ENCODE measurements at regions not wholly inside any gene's neighbourhood (a gene's known extent, or its start where the extent isn't known, plus 50 kb on each side); places are given as distances from the start of the nearest gene placed in this dataset.

GRCh38 chr22:48866906-48867681, 960.6 kb downstream of the BRD1 start:
- no peak for TF ChIP-seq CTCF (IDR thresholded peaks at IDR 0.05; ENCODE audit: insufficient read depth, low read depth, low read length, missing control alignments)
- H3K4me3 ChIP-seq (ENCODE audit: low read length): no peak overlapping the region
- DNase-seq (ENCODE audit: low read depth): no peak

GRCh38 chr22:48864748-48865147, 962.9 kb downstream of the BRD1 start:
- DNase-seq (ENCODE audit: low read depth): no peak
- H3K4me3 ChIP-seq (ENCODE audit: low read length): no peak overlapping the region
- no peak for TF ChIP-seq CTCF (IDR thresholded peaks at IDR 0.05; ENCODE audit: insufficient read depth, low read depth, low read length, missing control alignments)

GRCh38 chr22:48863965-48864528, 963.6 kb downstream of the BRD1 start:
- TF ChIP-seq CTCF (IDR thresholded peaks at IDR 0.05; ENCODE audit: insufficient read depth, low read depth, low read length, missing control alignments): no peak
- DNase-seq (ENCODE audit: low read depth): no peak
- no peak overlapping the region for H3K4me3 ChIP-seq (ENCODE audit: low read length)

GRCh38 chr22:48860557-48860956, 967.1 kb downstream of the BRD1 start:
- no peak for DNase-seq (ENCODE audit: low read depth)
- TF ChIP-seq CTCF (IDR thresholded peaks at IDR 0.05; ENCODE audit: insufficient read depth, low read depth, low read length, missing control alignments): no peak
- H3K4me3 ChIP-seq (ENCODE audit: low read length): no peak overlapping the region

- H3K4me3 ChIP-seq (ENCODE audit: low read length): no peak overlapping the region
- no peak for TF ChIP-seq CTCF (IDR thresholded peaks at IDR 0.05; ENCODE audit: insufficient read depth, low read depth, low read length, missing control alignments)
- DNase-seq (ENCODE audit: low read depth): no peak
These were observed 968.8 kb downstream of the BRD1 start for GRCh38 chr22:48858856-48859255.

- no peak for DNase-seq (ENCODE audit: low read depth)
- TF ChIP-seq CTCF (IDR thresholded peaks at IDR 0.05; ENCODE audit: insufficient read depth, low read depth, low read length, missing control alignments): no peak
- H3K4me3 ChIP-seq (ENCODE audit: low read length): no peak overlapping the region
These were observed 969.6 kb downstream of the BRD1 start for GRCh38 chr22:48858121-48858520.

Measured in epithelial cell of esophagus (primary cell).